ENCODE measurements at regions not wholly inside any gene's neighbourhood (a gene's known extent, or its start where the extent isn't known, plus 50 kb on each side); places are given as distances from the start of the nearest gene placed in this dataset.

DNA sequence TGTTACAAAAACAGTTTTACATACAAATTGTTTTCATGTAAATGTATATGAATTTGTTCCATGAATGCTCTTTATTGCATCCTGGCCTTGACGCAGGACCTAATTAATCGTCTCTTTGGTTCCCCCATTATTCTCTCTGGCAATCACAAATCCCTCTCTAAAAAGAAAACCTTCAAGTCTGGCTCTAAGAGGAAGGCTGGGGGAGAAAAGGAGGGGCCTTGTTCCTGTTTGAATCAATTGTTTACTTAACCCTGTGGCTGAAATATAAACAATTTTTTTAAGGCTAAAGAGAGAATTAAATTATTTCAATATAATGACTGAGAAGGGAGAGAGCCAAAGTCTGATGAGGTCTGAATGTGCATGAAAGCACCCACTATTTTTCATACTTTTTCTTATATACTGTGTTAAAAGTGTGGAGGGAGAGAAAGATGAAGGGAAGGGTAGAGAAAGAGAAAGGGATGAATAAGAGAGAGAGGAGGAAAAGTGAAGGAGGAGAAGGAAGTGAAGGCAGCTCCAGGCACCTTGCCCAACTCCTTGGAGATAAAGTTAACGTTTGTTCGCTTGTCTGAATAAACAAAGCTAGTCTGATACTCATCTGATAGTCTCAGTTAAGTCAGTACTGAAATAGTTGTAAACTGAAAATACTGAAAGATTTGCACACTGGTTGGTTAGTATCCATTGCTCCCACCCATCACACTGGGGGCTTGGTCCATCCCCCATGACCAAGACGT lies 116.4 kb upstream of the SPDL1 start (continued):
- TF ChIP-seq, protein P1, sequence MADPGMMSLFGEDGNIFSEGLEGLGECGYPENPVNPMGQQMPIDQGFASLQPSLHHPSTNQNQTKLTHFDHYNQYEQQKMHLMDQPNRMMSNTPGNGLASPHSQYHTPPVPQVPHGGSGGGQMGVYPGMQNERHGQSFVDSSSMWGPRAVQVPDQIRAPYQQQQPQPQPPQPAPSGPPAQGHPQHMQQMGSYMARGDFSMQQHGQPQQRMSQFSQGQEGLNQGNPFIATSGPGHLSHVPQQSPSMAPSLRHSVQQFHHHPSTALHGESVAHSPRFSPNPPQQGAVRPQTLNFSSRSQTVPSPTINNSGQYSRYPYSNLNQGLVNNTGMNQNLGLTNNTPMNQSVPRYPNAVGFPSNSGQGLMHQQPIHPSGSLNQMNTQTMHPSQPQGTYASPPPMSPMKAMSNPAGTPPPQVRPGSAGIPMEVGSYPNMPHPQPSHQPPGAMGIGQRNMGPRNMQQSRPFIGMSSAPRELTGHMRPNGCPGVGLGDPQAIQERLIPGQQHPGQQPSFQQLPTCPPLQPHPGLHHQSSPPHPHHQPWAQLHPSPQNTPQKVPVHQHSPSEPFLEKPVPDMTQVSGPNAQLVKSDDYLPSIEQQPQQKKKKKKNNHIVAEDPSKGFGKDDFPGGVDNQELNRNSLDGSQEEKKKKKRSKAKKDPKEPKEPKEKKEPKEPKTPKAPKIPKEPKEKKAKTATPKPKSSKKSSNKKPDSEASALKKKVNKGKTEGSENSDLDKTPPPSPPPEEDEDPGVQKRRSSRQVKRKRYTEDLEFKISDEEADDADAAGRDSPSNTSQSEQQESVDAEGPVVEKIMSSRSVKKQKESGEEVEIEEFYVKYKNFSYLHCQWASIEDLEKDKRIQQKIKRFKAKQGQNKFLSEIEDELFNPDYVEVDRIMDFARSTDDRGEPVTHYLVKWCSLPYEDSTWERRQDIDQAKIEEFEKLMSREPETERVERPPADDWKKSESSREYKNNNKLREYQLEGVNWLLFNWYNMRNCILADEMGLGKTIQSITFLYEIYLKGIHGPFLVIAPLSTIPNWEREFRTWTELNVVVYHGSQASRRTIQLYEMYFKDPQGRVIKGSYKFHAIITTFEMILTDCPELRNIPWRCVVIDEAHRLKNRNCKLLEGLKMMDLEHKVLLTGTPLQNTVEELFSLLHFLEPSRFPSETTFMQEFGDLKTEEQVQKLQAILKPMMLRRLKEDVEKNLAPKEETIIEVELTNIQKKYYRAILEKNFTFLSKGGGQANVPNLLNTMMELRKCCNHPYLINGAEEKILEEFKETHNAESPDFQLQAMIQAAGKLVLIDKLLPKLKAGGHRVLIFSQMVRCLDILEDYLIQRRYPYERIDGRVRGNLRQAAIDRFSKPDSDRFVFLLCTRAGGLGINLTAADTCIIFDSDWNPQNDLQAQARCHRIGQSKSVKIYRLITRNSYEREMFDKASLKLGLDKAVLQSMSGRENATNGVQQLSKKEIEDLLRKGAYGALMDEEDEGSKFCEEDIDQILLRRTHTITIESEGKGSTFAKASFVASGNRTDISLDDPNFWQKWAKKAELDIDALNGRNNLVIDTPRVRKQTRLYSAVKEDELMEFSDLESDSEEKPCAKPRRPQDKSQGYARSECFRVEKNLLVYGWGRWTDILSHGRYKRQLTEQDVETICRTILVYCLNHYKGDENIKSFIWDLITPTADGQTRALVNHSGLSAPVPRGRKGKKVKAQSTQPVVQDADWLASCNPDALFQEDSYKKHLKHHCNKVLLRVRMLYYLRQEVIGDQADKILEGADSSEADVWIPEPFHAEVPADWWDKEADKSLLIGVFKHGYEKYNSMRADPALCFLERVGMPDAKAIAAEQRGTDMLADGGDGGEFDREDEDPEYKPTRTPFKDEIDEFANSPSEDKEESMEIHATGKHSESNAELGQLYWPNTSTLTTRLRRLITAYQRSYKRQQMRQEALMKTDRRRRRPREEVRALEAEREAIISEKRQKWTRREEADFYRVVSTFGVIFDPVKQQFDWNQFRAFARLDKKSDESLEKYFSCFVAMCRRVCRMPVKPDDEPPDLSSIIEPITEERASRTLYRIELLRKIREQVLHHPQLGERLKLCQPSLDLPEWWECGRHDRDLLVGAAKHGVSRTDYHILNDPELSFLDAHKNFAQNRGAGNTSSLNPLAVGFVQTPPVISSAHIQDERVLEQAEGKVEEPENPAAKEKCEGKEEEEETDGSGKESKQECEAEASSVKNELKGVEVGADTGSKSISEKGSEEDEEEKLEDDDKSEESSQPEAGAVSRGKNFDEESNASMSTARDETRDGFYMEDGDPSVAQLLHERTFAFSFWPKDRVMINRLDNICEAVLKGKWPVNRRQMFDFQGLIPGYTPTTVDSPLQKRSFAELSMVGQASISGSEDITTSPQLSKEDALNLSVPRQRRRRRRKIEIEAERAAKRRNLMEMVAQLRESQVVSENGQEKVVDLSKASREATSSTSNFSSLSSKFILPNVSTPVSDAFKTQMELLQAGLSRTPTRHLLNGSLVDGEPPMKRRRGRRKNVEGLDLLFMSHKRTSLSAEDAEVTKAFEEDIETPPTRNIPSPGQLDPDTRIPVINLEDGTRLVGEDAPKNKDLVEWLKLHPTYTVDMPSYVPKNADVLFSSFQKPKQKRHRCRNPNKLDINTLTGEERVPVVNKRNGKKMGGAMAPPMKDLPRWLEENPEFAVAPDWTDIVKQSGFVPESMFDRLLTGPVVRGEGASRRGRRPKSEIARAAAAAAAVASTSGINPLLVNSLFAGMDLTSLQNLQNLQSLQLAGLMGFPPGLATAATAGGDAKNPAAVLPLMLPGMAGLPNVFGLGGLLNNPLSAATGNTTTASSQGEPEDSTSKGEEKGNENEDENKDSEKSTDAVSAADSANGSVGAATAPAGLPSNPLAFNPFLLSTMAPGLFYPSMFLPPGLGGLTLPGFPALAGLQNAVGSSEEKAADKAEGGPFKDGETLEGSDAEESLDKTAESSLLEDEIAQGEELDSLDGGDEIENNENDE (IDR thresholded peaks at IDR 0.05; ENCODE audit: insufficient replicate concordance, low read length): no peak
- TF ChIP-seq CBX5 (IDR thresholded peaks at IDR 0.05; ENCODE audit: low read depth, low read length) (no peak), BACH1 (IDR thresholded peaks at IDR 0.05; ENCODE audit: low read length) (no peak), NANOG (IDR thresholded peaks at IDR 0.05; ENCODE audit: insufficient read depth, low read depth, low read length, poor library complexity, severe bottlenecking) (no peak), FOSL1 (IDR thresholded peaks at IDR 0.05; ENCODE audit: insufficient read depth, low read depth, low read length) (no peak), NRF1 (IDR thresholded peaks at IDR 0.05; ENCODE audit: low read depth, low read length) (no peak), HDAC6 (IDR thresholded peaks at IDR 0.05; ENCODE audit: low read depth, low read length) (no peak), CREB1 (IDR thresholded peaks at IDR 0.05) (no peak)

All from H1 (cell line).